T-cell (primary cell): ENCODE measurements at regions not wholly inside any gene's neighbourhood (a gene's known extent, or its start where the extent isn't known, plus 50 kb on each side); places are given as distances from the start of the nearest gene placed in this dataset.

ENCODE experiments used
- ATAC-seq, 4 experiments: fragments of 200-7000 bp in 3 of 4; fragments of 150-1000 bp in 1 of 4; cut with Tn5 transposase; replicated peaks in 1 of 4; 1 replicate in 3 of 4; 2 replicates in 1 of 4; pipeline ENCODE4 v1.10.0; 2021; ENCODE audit warnings: moderate library complexity in 3 of 4, mild to moderate bottlenecking in 2 of 4, moderate number of reproducible peaks in 1 of 4
- CTCF ChIA-PET, 2 donors: fragments of 300-600 bp; sonication (Branson Sonifier 250); formaldehyde crosslinking; loops; one replicate each; lab custom pipeline; 2022; ENCODE audit warnings: antibody characterized with exemption in 2 of 2; lab: Charles Lee
- POLR2A ChIA-PET, 2 donors: fragments of 300-600 bp; sonication (Branson Sonifier 250); formaldehyde crosslinking; loops; one replicate each; lab custom pipeline; 2022; ENCODE audit warnings: antibody characterized with exemption in 2 of 2; lab: Charles Lee
- DNase-seq, 35 experiments: peaks; one replicate each; pipeline versions ENCODE4 v3.0.0 to v3.0.0-alpha.2; 2013 to 2023
- H3K27ac ChIP-seq: one replicate; pipeline ENCODE4 v1.5.1; 2013; ENCODE audit warnings: low read length
- H3K27me3 ChIP-seq, 2 experiments: replicated peaks in 1 of 2; 1 replicate in 1 of 2; 2 replicates in 1 of 2; pipeline versions ENCODE4 v1.6.1 to v1.7.0; 2013; ENCODE audit warnings: low read length in 1 of 2, mixed read lengths in 1 of 2; ENCODE audit not compliant: control insufficient read depth in 2 of 2, insufficient read depth in 2 of 2; ENCODE audit errors: extremely low read depth in 1 of 2
- H3K36me3 ChIP-seq, 2 donors: 1 replicate in 1 of 2; 2 replicates in 1 of 2; pipeline versions ENCODE4 v1.6.1 to v1.7.0; 2013; ENCODE audit warnings: low read length in 1 of 2; ENCODE audit not compliant: control insufficient read depth in 2 of 2, insufficient read depth in 1 of 2; ENCODE audit errors: extremely low read depth in 1 of 2
- H3K4me1 ChIP-seq, 2 experiments: 1 replicate in 1 of 2; 2 replicates in 1 of 2; pipeline versions ENCODE4 v1.6.1 to v1.7.0; 2013; ENCODE audit warnings: low read length in 2 of 2, mixed read lengths in 1 of 2; ENCODE audit not compliant: insufficient read depth in 2 of 2, control insufficient read depth in 1 of 2; ENCODE audit errors: extremely low read depth in 1 of 2
- H3K4me3 ChIP-seq, 2 donors: 1 replicate in 1 of 2; 2 replicates in 1 of 2; pipeline versions ENCODE4 v1.5.1 to v1.7.0; 2013; ENCODE audit warnings: mild to moderate bottlenecking in 2 of 2, low read length in 1 of 2, moderate library complexity in 1 of 2; ENCODE audit not compliant: control insufficient read depth in 1 of 2; ENCODE audit errors: extremely low read depth in 1 of 2
- H3K9me3 ChIP-seq: 2 replicates; pipeline ENCODE4 v1.7.0; 2013
- H3K27ac Mint-ChIP-seq, 2 donors: one replicate each; pipeline ENCODE4 v1.8.0; 2020 to 2021; ENCODE audit warnings: mild to moderate bottlenecking in 2 of 2, mixed read lengths in 2 of 2
- H3K27me3 Mint-ChIP-seq, 2 donors: one replicate each; pipeline ENCODE4 v1.8.0; 2021 to 2022; ENCODE audit warnings: mixed read lengths in 2 of 2
- H3K36me3 Mint-ChIP-seq: one replicate; pipeline ENCODE4 v1.8.0; 2021; ENCODE audit warnings: mixed read lengths
- H3K4me1 Mint-ChIP-seq, 3 donors: one replicate each; pipeline ENCODE4 v1.8.0; 2020 to 2022; ENCODE audit warnings: mixed read lengths in 3 of 3, mild to moderate bottlenecking in 1 of 3
- H3K4me3 Mint-ChIP-seq, 3 donors: one replicate each; pipeline ENCODE4 v1.8.0; 2020 to 2022; ENCODE audit warnings: mild to moderate bottlenecking in 3 of 3, mixed read lengths in 3 of 3, moderate library complexity in 3 of 3
- H3K9me3 Mint-ChIP-seq, 3 donors: one replicate each; pipeline ENCODE4 v1.8.0; 2020 to 2022; ENCODE audit warnings: mixed read lengths in 3 of 3
- WGBS: methylation state at CpG from one replicate; pipeline ENCODE4 v1.1.5; 2013; ENCODE audit warnings: missing lambda C conversion rate; ENCODE audit not compliant: insufficient coverage; 5-methylcytosine and 5-hydroxymethylcytosine counted together

GRCh38 chr11:127424661-127425060 lies 424.1 kb upstream of the KIRREL3 start:
- no peaks in the 10 kb centered on the region for H3K4me1 ChIP-seq
- Mint-ChIP-seq H3K9me3 (no peaks in the 10 kb centered on the region), H3K4me3 (no peak overlapping the region), H3K36me3 (no peaks in the 10 kb centered on the region), H3K27me3 (no peaks in the 10 kb centered on the region), H3K4me1 (no peaks in the 10 kb centered on the region), H3K27ac (no peak overlapping the region)
- no peaks in the 10 kb centered on the region for H3K36me3 ChIP-seq
- ATAC-seq (no peak), DNase-seq (no peak)
- ChIA-PET POLR2A (no interaction called here), CTCF (no interaction called here)
- H3K9me3 ChIP-seq, result no peaks in the 10 kb centered on the region
- WGBS, result 83% methylated on average over 2 of the region's 2 CpGs
- no peaks in the 10 kb centered on the region for H3K27me3 ChIP-seq
- no peak overlapping the region for H3K27ac ChIP-seq
- H3K4me3 ChIP-seq, result no peak overlapping the region

DNA sequence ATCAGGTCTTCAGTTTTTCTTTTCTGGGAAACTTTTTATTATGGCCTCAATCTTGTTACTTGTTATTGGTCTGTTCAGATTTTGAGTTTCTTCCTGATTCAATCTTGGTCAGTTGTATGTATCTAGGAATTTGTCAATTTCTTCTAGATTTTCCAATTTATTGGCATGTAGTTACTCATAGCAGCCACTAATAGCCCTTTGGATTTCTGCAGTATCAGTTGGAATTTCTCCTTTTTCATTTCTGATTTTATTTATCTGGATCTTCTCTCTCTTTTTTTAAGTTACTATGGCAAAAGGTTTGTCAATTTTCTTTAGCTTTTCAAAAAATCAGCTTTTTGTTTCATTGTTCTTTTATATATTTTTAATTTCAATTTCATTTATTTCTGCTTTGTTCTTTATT lies 419.6 kb upstream of the KIRREL3 start:
- POLR2A ChIA-PET, result no interaction called here

GRCh38 chr11:127412722-127413380 lies 412.3 kb upstream of the KIRREL3 start:
- Histone ChIP-seq H3K27ac (no peak overlapping the region), H3K4me3 (no peak overlapping the region), H3K27me3 (no peaks in the 10 kb centered on the region), H3K36me3 (no peaks in the 10 kb centered on the region), H3K4me1 (no peaks in the 10 kb centered on the region), H3K9me3 (no peaks in the 10 kb centered on the region)
- Mint-ChIP-seq H3K4me3 (no peak overlapping the region), H3K27me3 (no peaks in the 10 kb centered on the region), H3K4me1 (no peaks in the 10 kb centered on the region), H3K36me3 (no peaks in the 10 kb centered on the region), H3K9me3 (peaks cover 6 to 16% (median 14%) of the 10 kb centered on the region in 3 donors), H3K27ac (no peak overlapping the region)
- CTCF ChIA-PET, result no interaction called here
- no peak for DNase-seq
- POLR2A ChIA-PET, result no interaction called here
- no peak for ATAC-seq
- WGBS, result 80% methylated on average over 6 of the region's 11 CpGs

More for the DNA sequence above, 419.6 kb upstream of the KIRREL3 start:
- no peaks in the 10 kb centered on the region for H3K4me1 ChIP-seq
- H3K4me3 ChIP-seq, result no peak overlapping the region
- H3K4me1 Mint-ChIP-seq, result no peaks in the 10 kb centered on the region
- H3K27ac Mint-ChIP-seq, result no peak overlapping the region
- no peaks in the 10 kb centered on the region for H3K9me3 ChIP-seq
- no peak overlapping the region for H3K4me3 Mint-ChIP-seq
- no peaks in the 10 kb centered on the region for H3K27me3 ChIP-seq
- ATAC-seq (no peak), DNase-seq (no peak)
- H3K9me3 Mint-ChIP-seq, result peaks cover 0 to 4% (median 4%) of the 10 kb centered on the region in 3 donors
- CTCF ChIA-PET, result no interaction called here
- H3K36me3 ChIP-seq, result no peaks in the 10 kb centered on the region
- H3K27me3 Mint-ChIP-seq, result no peaks in the 10 kb centered on the region
- no peak overlapping the region for H3K27ac ChIP-seq
- H3K36me3 Mint-ChIP-seq, result no peaks in the 10 kb centered on the region

DNA sequence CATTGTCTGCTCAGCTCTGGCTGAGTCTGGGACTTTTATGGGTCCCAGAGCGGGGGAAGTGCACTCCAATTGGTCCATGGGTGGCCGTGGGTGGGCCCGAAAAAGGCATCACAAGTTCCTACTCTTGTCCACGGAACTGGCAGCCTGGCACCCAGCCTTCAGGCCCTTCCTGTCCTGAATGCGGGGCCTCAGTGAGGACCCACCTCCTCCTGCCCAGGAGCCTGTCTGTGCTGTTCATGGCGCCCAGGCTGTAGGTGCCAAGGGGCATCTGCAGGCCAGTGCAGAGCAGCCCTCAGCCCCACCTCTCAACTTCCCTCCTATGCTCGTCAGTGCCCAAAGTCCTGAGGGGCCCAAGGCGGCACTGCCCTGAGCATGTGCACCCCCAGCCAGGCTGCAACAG lies 411.7 kb upstream of the KIRREL3 start:
- no peak overlapping the region for H3K4me3 ChIP-seq
- no peak for DNase-seq
- 83% methylated on average over 8 of the region's 8 CpGs for WGBS
- Mint-ChIP-seq H3K9me3 (peaks cover 6 to 16% (median 16%) of the 10 kb centered on the region in 3 donors), H3K27ac (no peak overlapping the region), H3K27me3 (no peaks in the 10 kb centered on the region), H3K36me3 (no peaks in the 10 kb centered on the region), H3K4me1 (no peaks in the 10 kb centered on the region), H3K4me3 (no peak overlapping the region)
- no peak overlapping the region for H3K27ac ChIP-seq
- H3K36me3 ChIP-seq, result no peaks in the 10 kb centered on the region
- H3K9me3 ChIP-seq, result no peaks in the 10 kb centered on the region
- ATAC-seq, result no peak
- POLR2A ChIA-PET, result no interaction called here
- H3K4me1 ChIP-seq, result no peaks in the 10 kb centered on the region
- H3K27me3 ChIP-seq, result no peaks in the 10 kb centered on the region
- CTCF ChIA-PET, result no interaction called here

DNA sequence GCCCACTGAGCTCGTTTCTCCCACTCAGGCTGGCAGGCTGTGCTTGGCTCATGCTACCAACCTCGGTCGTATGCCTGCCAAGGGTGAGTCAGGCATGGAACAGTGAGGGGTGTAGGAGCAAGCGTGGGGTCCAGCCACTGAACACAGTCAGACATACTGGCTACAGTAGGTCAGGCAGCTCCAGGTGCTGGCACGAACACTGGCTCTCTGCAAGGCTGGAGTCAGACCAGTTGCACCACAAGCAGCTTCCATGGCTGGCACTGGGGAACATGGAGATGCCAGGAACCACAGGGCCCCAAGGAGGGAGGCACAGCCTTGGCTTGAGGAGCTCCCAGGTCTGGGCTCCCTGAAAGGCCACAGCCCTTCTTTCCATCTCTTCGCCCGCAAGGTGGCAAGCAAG lies 410.7 kb upstream of the KIRREL3 start:
- CTCF ChIA-PET, result no interaction called here

DNA sequence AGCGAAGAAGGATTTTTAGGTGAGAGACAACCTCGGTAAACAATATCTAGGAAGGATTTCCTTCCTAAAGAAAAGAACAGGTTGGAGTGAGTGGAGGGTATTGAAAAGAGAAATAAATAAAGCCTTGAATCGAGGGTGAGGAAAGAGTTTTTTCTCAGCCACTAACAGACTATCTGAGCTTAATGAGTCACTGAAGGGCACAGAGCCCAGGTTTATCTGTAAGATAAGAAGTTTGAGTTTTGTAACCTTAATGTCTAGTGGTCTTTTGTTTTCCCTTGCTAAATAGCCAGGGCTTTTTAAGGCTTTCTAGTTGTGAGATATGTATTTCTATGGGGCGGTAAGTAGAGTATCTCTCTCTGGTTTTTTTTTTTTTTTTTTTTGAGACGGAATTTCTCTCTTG lies 394.5 kb upstream of the KIRREL3 start:
- H3K27me3 ChIP-seq, result no peaks in the 10 kb centered on the region
- ATAC-seq (no peak), DNase-seq (no peak)
- peaks cover 3 to 14% (median 9%) of the 10 kb centered on the region in 3 donors for H3K9me3 Mint-ChIP-seq
- H3K27ac ChIP-seq, result no peak overlapping the region
- 100% methylated on average over 2 of the region's 5 CpGs for WGBS
- no peak overlapping the region for H3K27ac Mint-ChIP-seq
- H3K4me1 Mint-ChIP-seq, result no peaks in the 10 kb centered on the region
- no peaks in the 10 kb centered on the region for H3K4me1 ChIP-seq
- H3K4me3 Mint-ChIP-seq, result no peak overlapping the region
- no peaks in the 10 kb centered on the region for H3K36me3 ChIP-seq
- POLR2A ChIA-PET, result no interaction called here
- peaks cover 0 to 10% of the 10 kb centered on the region in 2 donors for H3K27me3 Mint-ChIP-seq
- no peak overlapping the region for H3K4me3 ChIP-seq
- no peaks in the 10 kb centered on the region for H3K36me3 Mint-ChIP-seq
- CTCF ChIA-PET, result no interaction called here
- no peaks in the 10 kb centered on the region for H3K9me3 ChIP-seq

More for the DNA sequence above, 410.7 kb upstream of the KIRREL3 start:
- Mint-ChIP-seq H3K9me3 (peaks cover 6 to 16% (median 12%) of the 10 kb centered on the region in 3 donors), H3K4me1 (no peaks in the 10 kb centered on the region), H3K4me3 (no peak overlapping the region), H3K27ac (no peak overlapping the region), H3K27me3 (no peaks in the 10 kb centered on the region), H3K36me3 (no peaks in the 10 kb centered on the region)
- no peak for ATAC-seq
- POLR2A ChIA-PET, result no interaction called here
- H3K27ac ChIP-seq, result no peak overlapping the region
- H3K36me3 ChIP-seq, result no peaks in the 10 kb centered on the region
- no peaks in the 10 kb centered on the region for H3K27me3 ChIP-seq
- H3K4me3 ChIP-seq, result no peak overlapping the region
- no peak for DNase-seq
- no peaks in the 10 kb centered on the region for H3K4me1 ChIP-seq
- H3K9me3 ChIP-seq, result no peaks in the 10 kb centered on the region
- WGBS, result 69% methylated on average over 7 of the region's 7 CpGs
